ENCODE measurements at regions not wholly inside any gene's neighbourhood (a gene's known extent, or its start where the extent isn't known, plus 50 kb on each side); places are given as distances from the start of the nearest gene placed in this dataset.
A peak's percentile ranks its signal among the peaks of the same experiment; 100 is the strongest.

GRCh38 chr21:14785679-14786078 is 239.6 kb upstream of the SAMSN1 start:
- in situ Hi-C loops (cut with HindIII; ENCODE audit: low pct_unique_long_range_greater_than_20kb, low sequenced_read_pairs): no loop called here
- TF ChIP-seq JUND (IDR thresholded peaks at IDR 0.05; ENCODE audit: low read depth): no peak
- DNase-seq (ENCODE audit: low read depth in 1 of 2, low spot score in 1 of 2): no peak

DNA sequence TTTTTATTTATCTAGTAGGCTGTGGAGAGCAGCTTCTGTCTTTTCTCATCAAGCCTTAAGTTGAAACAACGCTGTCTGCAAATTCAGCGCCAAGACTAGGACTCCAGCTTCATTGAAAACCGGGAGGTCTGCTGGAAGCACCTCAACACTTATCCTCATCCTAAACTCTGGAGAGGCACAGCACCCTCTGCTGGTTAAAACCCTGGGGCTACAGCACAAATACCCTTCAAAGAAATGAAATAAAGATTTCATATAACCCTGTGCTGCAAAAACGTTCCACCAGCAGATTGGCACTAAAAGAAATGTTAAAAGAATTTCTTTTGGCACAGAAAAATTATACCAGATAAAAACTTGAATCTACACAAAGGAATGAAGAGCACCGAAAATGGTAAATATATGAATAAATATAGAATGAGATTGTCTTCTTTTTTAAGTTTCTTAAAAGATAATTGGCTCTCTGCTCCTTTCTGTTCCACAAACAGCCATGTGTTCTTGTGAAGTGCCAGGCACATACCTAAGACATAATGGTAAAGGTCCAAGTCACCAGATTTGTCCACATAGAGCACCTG is 227.7 kb upstream of the SAMSN1 start:
- TF ChIP-seq JUND (IDR thresholded peaks at IDR 0.05; ENCODE audit: low read depth): no peak
- in situ Hi-C loops (cut with HindIII; ENCODE audit: low pct_unique_long_range_greater_than_20kb, low sequenced_read_pairs): no loop called here
- peak; percentile 6 to 76 for DNase-seq (ENCODE audit: low read depth in 1 of 2, low spot score in 1 of 2)

- DNase-seq (ENCODE audit: low read depth in 1 of 2, low spot score in 1 of 2): peak in 1 of 2 experiments; percentile 41
- in situ Hi-C loops (cut with HindIII; ENCODE audit: low pct_unique_long_range_greater_than_20kb, low sequenced_read_pairs): no loop called here
- TF ChIP-seq JUND (IDR thresholded peaks at IDR 0.05; ENCODE audit: low read depth): no peak
Observed at GRCh38 chr21:14771593-14771992, 225.5 kb upstream of the SAMSN1 start.

GRCh38 chr21:14768042-14768441 is 221.9 kb upstream of the SAMSN1 start:
- in situ Hi-C loops (cut with HindIII; ENCODE audit: low pct_unique_long_range_greater_than_20kb, low sequenced_read_pairs): no loop called here
- TF ChIP-seq JUND (IDR thresholded peaks at IDR 0.05; ENCODE audit: low read depth): no peak
- DNase-seq (ENCODE audit: low read depth in 1 of 2, low spot score in 1 of 2): no peak

DNA sequence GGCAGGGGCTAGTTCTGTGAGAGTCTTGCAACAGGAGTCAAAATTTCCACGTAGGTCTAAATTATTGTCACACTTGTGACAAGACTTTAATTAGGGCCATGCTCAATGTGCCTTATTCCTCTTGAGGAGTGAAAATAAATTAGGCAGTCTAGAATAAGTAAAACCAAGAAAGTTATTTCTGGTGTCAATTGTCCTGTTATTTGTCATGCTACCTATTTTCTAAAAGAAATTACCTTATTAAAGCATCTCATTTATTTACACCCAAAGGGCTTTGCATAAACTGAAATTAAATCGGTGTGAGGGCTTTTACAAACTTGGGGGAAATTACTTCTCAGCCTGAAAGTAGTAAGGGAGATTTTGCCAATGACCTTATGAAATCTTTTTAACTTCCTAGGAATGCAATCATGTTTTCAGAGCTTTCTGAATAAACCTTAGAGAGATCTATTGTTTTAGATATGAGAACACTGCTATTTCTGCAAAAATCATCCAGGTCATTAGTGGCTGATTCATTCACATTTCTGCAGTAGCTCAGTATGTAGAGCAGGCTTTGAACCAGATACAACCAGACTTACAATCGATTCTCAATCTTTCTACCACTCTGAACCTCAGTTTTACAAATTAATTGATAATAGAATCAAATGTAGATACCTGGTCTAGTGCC is 221.2 kb upstream of the SAMSN1 start:
- DNase-seq (ENCODE audit: low read depth in 1 of 2, low spot score in 1 of 2): no peak
- in situ Hi-C loops (cut with HindIII; ENCODE audit: low pct_unique_long_range_greater_than_20kb, low sequenced_read_pairs): no loop called here
- no peak for TF ChIP-seq JUND (IDR thresholded peaks at IDR 0.05; ENCODE audit: low read depth)

DNA sequence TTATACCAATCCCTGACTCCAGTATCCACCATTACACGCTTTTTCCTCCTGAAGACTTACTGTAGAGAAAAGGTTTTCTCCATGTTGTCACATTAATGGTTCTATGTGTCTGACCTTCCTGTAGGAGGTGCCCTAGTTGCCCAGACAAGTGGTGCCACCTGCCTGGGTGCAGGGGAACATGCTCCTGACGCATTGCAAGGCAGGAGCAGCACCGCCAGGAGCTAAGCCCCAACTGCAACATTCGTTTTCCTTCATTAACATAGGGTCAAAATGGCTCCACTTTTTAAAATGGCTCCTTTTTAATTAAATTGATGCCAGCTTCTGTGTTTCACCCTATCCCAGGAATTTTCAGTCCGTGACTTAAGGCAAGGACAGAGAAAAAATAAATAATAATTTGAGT is 220.1 kb upstream of the SAMSN1 start:
- no peak for DNase-seq (ENCODE audit: low read depth in 1 of 2, low spot score in 1 of 2)
- no peak for TF ChIP-seq JUND (IDR thresholded peaks at IDR 0.05; ENCODE audit: low read depth)
- in situ Hi-C loops (cut with HindIII; ENCODE audit: low pct_unique_long_range_greater_than_20kb, low sequenced_read_pairs): no loop called here

GRCh38 chr21:14763695-14764064 is 217.6 kb upstream of the SAMSN1 start:
- in situ Hi-C loops (cut with HindIII; ENCODE audit: low pct_unique_long_range_greater_than_20kb, low sequenced_read_pairs): no loop called here
- no peak for TF ChIP-seq JUND (IDR thresholded peaks at IDR 0.05; ENCODE audit: low read depth)
- no peak for DNase-seq (ENCODE audit: low read depth in 1 of 2, low spot score in 1 of 2)

GRCh38 chr21:14762734-14763694 is 216.9 kb upstream of the SAMSN1 start:
- in situ Hi-C loops (cut with HindIII; ENCODE audit: low pct_unique_long_range_greater_than_20kb, low sequenced_read_pairs): no loop called here

GRCh38 chr21:14762327-14762726 is 216.2 kb upstream of the SAMSN1 start:
- no peak for DNase-seq (ENCODE audit: low read depth in 1 of 2, low spot score in 1 of 2)
- in situ Hi-C loops (cut with HindIII; ENCODE audit: low pct_unique_long_range_greater_than_20kb, low sequenced_read_pairs): no loop called here
- TF ChIP-seq JUND (IDR thresholded peaks at IDR 0.05; ENCODE audit: low read depth): no peak

More at GRCh38 chr21:14762734-14763694, 216.9 kb upstream of the SAMSN1 start:
- DNase-seq (ENCODE audit: low read depth in 1 of 2, low spot score in 1 of 2): no peak
- TF ChIP-seq JUND (IDR thresholded peaks at IDR 0.05; ENCODE audit: low read depth): no peak

DNA sequence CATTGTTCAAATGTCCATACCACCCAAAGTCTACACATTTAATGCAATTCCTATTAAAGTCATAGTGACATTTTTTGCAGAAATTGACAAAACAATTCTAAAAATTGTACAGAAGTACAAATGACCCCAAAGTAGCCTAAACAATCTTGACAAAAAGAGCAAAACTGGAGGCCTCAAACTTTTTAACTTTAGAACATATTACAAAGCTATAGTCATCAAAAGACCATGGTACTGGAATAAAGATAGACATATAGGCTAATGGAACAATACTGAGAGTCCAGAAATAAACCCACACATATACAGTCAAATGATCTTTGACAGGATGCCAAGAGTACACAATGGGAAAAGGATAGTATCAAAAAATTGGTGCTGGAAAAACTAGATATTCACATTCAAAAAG is 213.2 kb upstream of the SAMSN1 start:
- TF ChIP-seq JUND (IDR thresholded peaks at IDR 0.05; ENCODE audit: low read depth): no peak
- in situ Hi-C loops (cut with HindIII; ENCODE audit: low pct_unique_long_range_greater_than_20kb, low sequenced_read_pairs): no loop called here
- no peak for DNase-seq (ENCODE audit: low read depth in 1 of 2, low spot score in 1 of 2)

- no peak for TF ChIP-seq JUND (IDR thresholded peaks at IDR 0.05; ENCODE audit: low read depth)
- in situ Hi-C loops (cut with HindIII; ENCODE audit: low pct_unique_long_range_greater_than_20kb, low sequenced_read_pairs): no loop called here
- no peak for DNase-seq (ENCODE audit: low read depth in 1 of 2, low spot score in 1 of 2)
Observed at GRCh38 chr21:14758849-14759248, 212.7 kb upstream of the SAMSN1 start.

GRCh38 chr21:14757533-14758327 is 211.6 kb upstream of the SAMSN1 start:
- in situ Hi-C loops (cut with HindIII; ENCODE audit: low pct_unique_long_range_greater_than_20kb, low sequenced_read_pairs): no loop called here
- TF ChIP-seq JUND (IDR thresholded peaks at IDR 0.05; ENCODE audit: low read depth): no peak
- DNase-seq (ENCODE audit: low read depth in 1 of 2, low spot score in 1 of 2): no peak
